GM04503 (cell line): ENCODE measurements at regions not wholly inside any gene's neighbourhood (a gene's known extent, or its start where the extent isn't known, plus 50 kb on each side); places are given as distances from the start of the nearest gene placed in this dataset.
A peak's percentile ranks its signal among the peaks of the same experiment; 100 is the strongest.

ENCODE experiments used
- DNase-seq: peaks from one replicate; pipeline ENCODE4 v3.0.0-alpha.2; 2012; ENCODE audit warnings: low read depth

DNA sequence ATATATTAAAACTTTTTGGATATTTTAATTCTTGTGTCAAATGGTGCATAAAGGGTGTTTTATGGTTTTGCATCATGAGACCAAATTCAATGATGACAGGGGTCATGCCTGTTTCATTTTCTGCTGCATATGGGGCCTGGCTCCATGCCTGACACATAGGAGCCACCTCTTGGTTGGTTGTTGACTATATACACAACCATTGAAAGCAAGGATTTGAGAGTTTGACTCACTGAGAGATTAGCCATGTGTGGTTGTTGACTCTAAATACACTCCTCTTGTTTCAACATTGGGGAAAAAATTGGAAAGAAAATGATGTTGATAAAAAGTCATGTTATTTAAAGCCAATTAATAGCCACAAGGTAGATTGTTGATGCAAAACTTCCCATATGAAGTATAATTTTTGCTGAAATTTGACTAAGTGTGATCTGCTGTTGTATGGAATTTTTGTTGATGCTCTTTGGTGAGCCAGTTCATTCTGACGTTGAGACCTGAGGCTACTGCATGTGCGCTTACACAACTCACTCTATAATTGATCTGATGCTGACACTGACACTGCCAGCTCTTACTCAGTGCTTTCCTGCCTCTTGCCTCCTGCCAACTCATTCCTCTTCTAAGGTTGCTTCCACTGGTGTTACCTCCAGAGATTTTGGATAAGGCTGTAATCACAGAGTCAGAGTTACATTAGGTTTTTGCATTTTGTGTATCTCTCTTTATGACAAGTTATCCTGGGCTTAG, 446.2 kb upstream of the SLC14A2 start:
- DNase-seq = peak; percentile 57

DNA sequence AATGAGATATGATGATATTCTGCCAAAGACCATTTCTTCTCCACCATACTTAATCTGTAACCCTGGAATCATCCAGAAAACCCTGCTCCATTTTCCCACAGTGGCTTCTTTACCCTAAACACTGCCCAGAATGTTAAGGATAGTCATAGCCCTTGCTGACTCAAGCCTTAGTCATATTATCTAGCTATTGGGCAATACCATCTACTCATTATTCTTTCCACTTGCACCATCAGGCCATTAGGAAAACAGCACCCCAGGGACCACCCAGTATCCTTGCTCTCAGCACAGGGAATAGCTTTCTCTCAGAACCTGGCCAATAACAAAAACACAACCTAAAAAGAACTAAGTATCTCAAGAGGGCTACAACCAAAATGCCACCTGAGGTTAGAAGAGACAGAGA, 445.7 kb upstream of the SLC14A2 start:
- DNase-seq = peak; percentile 84

DNA sequence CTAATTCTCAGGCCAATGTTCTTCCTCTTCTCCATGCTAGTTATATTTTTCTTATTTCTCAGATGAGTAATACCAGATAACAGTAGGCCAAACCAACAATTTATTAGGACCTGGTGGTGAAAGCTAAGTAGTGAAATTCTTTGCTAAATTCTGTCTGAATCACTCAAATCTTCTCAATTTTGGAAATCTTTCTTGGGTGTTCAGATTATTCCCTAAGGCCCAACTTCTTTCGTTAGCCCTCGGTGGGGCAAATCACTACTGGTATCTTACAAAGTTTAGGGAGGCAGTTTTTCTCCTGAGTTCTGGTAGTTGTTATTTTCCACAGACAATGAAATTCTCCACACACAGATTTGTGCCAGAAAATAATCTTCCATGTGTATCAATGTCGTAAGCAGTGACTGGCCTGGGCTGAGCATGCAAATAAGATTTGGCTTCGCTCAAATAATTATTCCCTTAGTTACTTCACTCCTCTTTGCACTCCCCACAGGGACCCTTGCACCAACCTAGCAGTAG, 443.5 kb upstream of the SLC14A2 start:
- peak; percentile 34 for DNase-seq

DNA sequence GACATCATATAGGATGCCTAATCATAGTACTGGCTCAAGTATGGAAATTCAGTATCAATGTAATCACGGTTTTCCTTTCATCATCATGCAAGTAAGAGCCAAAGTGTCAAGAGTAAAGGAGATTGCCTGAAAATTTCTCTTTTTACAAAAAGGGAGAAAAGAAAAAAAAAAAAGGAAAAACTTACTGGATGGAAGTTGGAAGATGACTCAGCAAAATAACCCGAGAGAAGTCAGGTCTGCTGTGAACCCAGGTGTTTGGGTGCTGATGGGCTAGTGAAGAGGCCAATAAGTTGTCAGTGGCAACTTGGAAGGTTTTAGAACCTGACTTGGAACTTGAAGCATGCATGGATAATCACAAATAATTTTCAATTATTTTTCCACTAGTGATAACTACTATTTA, 441.9 kb upstream of the SLC14A2 start:
- no peak for DNase-seq

DNA sequence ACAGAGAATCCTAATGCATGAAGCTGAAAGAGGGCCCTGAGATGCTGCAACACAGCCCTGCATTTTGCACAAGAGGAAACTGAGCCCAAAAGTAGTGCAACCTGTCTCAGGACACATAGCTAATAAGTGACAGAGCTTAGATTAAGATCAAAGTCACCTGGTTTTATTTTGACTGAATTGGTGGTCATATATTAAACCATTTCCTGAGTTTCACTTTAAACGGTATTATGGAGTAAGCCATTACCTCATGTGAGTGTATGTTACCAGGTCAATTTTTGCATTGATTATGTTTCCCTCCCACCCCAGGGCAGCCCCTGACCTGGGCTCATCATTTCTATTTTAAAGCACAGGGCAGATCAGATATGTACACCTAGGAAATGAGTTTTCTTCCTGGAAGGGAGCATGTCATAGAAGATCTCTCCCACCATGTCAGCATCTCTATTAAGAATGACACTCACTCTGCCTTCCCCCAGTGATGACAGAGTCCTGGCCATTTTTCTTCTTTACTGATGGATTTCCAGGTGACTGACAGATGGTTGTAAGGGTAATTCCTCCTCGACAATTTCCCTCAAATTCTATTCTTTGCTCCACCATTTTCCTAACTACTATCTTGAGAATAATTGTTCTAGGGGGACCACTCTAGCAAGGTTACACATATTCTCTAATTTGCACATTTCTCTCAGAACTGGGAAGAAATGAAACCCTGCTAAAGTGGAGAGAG, 441.3 kb upstream of the SLC14A2 start:
- DNase-seq = no peak

DNA sequence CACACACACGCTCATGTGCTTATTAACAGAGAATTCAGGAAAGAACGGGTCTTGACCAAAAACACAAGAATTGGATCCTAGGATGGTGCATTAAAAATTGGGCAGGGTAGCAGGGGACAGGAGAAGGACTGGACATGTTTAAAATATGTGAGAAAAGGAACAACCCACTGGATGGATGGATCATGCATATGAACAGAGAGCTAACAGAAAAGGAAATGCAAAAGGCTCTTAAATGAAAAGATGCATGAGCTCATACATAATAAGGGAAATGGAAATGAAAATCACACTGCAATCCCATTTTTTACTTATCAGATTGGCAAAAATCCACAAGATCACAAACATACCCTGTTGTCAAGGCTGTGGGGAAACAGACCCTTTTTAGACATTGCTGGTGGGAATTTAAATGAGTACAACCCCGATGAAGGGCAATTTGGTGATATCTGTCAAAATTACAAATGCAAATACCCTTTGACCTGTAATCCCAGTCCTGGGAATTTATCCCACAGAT, 440.6 kb upstream of the SLC14A2 start:
- DNase-seq = no peak

DNA sequence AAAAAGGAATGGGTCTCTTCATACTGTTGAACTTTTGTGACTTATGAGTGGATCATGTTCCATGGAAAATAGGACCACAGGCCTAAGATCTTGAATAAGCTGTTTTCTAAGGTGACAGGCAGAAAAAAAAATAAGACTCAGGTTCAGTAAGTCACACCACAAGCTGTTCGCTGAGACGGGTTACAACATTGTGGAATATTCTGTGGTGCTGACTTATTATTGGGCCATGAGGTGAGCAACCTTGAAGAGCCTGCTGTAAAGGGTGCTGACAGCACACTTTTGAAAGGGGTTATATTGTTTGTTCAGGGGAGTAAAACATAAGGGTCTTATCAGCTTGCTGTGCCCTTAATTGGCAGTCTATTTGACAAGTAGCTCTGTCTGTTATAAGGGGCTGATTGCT, 439.8 kb upstream of the SLC14A2 start:
- DNase-seq = no peak

DNA sequence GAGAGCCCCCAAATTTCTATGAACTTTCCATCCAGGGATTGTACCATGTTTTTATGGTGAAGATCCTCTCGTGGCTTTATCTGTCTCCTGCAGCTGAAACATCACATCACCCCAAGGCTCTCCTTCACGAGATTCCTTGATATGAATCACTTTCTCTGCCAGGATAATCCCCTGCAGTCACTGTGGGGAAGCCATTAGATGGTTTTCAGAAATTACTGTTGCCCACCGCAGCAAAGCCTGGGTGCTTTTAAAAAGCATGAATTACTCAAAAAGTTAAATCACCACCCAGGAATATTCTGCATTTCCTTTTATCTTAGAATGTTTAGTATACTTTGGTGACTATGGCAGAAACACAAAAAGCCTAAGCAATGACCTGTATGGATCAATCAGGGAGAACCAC, 428.4 kb upstream of the SLC14A2 start:
- DNase-seq = no peak

DNA sequence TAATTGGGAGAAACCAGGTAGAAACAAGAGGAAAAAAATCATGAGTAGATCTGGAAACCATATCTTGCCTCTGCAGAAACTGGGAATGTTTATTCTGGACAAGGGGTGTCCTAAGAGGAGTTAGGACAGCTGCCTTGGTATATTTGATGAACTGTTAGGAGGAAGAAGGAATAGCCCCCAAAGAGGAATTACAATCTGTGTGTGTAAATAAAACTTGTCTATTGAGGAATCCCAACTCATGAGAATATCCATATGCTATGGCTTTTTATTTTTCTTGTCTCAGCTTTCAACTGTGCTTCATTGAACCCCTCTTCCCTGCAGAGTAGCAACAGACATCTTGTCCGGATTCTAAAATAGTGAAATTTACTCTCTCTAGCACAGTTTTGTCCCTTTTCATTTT, 423.5 kb upstream of the SLC14A2 start:
- DNase-seq = no peak

DNA sequence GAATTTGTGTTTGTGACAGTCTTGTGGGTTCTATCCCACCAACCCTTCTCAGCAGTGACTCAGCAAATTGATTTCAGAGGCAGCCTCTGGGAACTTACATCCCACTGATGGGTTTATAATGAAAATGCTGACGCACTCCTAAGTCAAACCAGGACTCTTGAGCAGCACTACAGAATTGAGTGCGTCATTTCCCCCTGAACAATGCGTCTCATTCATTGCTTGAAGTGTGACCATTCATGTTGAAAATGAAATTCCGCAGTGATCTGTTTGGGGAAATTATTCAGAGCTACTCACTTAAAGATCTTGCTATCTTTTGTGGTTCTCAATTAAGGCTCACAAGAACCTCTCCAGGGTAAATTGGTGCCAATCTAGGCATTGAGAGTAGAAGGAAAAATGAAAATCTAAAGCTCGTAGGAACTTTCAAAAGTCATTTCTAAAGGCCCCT, 417.7 kb upstream of the SLC14A2 start:
- DNase-seq = no peak

DNA sequence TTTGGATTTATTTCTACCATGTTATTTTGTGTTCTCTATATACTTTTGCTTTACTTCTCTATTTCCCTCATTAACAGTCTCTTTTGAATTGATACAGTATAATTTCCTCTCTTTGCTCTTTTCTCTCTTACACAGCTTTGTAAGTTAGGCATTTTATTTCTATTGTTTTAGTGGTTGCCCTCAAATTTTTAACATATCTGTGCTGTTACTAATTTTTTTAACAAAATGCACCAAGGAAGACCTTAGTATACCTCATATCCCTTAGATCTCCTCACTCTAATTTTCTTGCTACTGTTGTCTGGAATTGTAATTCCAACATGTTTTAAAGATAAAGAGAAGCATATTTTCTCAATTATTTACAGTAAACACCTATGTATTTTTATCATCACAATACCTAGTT, 416.8 kb upstream of the SLC14A2 start:
- DNase-seq = no peak

DNA sequence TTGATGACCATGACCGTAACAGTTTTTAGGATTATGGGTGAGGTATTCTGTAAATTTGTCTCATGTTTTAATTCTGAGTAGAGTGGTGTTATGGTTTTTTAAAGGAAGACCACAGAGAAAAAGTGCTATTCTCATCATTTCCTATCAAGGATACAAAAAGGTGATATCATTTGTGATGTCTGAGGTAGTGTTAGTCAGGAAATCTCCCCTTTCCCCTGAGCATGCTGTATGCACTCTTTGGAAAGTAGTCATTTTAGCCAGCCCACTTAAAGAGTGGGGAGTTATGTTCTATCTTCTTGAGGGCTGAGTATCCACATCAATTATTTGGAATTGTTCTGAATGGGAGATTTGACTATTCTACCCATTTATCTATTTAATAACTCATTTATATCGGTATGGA, 414.2 kb upstream of the SLC14A2 start:
- no peak for DNase-seq

DNA sequence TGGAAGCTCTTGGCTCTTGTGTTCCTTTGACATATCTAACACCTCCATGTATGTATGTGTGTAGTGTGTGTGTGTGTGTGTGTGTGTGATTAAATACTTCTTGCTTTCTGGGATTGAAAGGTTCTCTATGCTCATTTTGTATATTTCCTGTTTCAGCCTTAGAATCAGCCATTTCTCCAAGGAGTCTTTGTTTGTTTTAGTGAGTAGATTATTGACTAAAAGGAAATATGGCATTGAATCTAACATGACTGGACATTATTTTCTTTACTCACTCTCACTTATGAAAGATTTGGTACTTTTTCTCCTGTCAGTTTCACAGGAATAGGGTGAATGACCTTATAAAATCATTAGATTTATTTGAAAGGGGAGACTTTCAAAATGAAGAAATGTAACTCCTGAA, 413.8 kb upstream of the SLC14A2 start:
- no peak for DNase-seq

DNA sequence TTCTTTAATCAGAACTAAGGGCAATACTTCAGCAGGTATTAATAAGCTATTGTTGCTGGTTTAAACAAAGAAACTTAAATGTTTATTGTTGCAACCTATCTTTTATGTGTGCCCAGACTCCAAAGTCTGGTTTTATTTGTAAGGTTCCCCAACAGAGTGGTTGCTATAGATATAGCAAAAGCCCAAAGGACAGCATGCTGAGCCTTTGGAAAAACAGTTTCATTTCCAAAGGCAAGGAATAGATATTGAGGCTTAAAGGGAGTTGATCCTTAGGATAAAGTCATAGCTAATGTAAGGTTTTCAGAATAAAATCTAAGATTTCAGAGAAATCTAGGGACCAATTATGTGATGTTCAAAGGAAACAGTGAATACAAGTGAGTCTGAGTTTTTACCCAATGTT, 413.2 kb upstream of the SLC14A2 start:
- no peak for DNase-seq

DNA sequence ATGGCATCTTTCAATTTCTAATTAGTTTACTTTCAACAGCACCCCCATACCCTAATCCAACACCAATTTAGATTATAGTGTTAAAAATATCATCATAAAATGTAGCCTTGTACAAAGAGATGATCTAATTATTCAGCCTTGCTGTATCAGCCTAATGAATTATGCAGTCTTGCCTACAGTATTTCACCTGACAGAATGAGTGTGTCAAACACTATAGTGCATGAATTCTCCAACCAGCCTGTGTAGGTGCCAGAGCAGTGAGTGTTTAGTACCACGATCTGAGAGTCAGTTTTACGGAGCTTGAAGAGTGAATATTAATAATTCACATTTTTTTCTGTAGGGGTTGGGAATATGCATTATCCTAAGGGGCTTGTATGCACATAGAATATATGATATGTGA, 411.6 kb upstream of the SLC14A2 start:
- no peak for DNase-seq

DNA sequence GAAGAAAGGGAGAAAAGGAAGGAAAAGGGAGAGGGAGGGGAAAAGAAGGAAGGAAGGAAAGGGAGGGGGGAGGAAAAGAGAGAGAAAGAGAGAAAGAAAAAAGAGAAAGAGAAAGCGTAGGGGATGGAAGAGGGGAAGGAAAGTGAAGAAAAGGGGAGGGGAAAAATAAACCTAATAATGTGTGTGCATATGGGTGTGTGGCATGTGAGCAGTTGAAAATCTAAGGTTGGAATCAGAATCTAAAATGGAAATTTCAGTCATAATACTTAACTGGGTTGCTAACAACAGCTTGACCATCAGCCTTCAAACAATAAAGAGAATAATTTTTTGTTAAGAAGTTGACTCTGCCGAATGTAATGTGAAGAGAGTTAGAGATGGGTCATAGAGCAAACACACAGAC, 407.9 kb upstream of the SLC14A2 start:
- no peak for DNase-seq

DNA sequence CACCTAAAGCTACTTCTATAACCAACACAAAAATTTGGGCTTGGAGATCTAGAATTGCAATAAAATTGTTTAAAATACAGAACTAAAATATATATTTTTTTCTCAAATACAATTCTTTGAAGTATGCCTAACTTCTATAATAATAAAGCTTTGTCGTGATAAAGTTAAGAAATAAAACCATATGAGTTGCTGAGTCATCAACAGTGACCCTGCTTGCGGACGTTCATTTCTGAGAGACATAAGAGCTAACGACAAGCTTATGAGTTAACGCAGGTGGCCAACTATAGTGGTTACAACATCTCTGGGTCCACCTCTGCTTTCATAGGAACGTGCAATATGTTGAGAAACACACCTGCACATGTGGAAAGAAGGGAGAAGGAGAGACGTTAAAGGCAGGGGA, 407.1 kb upstream of the SLC14A2 start:
- DNase-seq = no peak

DNA sequence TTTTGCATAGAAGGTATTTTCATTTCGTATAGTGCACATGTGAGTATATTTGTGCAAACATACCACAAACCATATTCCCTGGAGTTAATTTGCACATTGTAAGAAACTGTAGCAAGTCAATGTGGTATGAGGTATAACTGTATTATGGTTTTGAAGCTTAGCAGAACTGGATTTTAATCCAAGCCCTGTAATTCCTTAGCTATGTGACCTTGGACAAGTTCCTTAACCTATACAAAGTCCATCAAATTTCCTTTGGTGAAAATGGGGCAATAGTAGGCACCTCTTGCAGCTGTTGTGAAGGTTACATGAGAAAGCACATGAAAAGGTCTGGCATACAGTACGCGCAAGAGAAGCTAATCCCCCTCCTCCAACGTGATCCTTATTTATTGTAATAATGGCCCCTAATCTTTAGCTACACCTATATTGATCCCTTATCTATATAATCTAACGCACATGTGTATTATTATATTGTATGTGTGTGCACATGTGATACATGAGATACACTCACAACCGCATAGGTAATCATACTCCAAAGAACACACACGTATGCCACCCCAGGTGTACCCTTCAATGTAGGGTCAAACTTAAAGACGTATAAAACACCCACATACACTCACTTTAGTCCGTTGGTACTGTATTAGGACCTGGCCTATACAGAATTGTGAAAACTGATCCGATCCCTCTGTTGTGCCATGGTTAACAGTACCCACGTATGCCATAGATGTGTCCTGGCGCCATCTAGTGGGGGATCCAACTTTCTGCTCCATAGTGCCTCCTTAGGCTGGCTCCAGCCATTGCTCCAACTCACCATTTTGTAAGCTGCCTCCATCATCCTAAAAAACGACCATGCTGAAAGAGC, 402.9 kb upstream of the SLC14A2 start:
- DNase-seq = no peak

DNA sequence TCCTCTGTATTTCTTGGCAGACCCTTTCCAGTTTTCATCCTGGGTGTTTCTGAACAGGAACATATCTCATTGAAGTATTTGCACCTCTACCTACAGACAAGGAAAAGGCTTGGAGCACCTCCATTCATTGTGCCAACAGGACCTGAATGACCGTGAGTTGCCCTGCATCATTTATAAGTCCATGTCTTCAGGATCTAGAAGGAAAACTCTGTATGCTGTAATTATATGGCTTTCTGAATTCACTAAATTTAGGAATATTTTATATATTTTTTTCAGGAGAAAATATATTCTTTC, 402.3 kb upstream of the SLC14A2 start:
- no peak for DNase-seq

DNA sequence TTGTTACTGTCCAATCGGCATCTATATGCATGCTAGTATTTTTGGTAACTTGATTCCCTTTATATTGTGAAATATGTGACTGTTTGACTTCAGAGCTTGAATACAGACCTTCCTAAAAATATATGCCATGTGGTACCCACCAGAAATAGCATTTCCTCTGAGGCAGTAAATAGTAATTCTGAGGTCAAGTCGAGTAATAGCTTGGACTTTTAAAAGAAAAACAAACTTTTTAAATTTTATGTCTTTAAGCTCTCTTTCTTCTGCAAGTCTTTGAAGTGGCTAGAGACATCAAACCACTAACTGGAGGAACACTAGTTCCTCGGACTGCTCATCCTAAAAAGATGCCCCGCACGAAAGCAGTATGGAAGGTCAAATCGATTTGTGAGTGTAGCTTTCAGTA, 396.8 kb upstream of the SLC14A2 start:
- DNase-seq = no peak

DNA sequence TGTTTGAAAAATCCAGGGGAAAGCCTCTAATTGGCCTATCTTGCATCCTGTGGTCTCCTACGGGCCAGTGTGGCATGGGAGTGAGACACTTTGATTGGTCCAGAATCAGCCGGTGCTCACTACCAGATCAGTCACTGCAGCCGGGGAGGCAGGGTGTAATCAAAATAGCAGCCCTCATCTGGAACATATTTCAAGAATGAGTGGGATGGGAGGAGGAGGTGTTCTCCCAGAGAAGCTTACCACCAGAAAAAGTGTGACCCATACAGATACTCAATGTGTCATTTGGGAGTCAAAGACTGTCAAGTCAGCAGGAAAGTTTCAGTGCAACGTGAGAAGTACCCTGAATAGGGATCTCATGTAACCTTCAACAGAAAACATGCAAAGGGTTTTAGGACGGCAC, 393.9 kb upstream of the SLC14A2 start:
- DNase-seq = peak; percentile 50

DNA sequence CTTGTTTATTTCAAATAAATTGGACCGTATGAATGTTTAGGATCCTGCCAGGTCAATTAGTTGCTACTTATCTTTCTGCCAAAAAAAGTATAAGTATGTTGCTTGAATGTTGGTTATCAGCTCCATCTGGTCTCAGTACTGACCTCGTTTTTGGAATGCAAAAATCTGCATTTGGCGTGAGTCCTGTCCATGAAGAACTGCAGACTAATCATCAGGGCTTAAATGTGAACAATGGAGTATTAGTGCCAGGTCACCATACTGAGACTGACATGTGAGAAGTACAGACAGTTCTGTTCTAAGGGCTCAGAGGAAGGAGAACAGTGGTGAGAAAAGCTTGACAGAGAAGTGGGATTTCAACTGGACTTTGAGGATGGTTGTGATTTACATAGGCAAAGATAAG, 393.1 kb upstream of the SLC14A2 start:
- DNase-seq = no peak
